Ovary (tissue), 3 donors: ENCODE measurements at regions not wholly inside any gene's neighbourhood (a gene's known extent, or its start where the extent isn't known, plus 50 kb on each side); places are given as distances from the start of the nearest gene placed in this dataset.

Experiments
- EP300 ChIP-seq: sonication (generic); formaldehyde crosslinking; IDR thresholded peaks from one replicate; pipeline ENCODE4 v1.6.1; 2017; ENCODE audit warnings: antibody characterized with exemption
- TF ChIP-seq, protein P1 (sequence below), 3 donors: fragments of 450-650 bp in 2 of 3; fragments of 200-600 bp in 1 of 3; IDR thresholded peaks; one replicate each; pipeline versions ENCODE4 v1.5.1 to v1.8.0; 2016 to 2022; ENCODE audit warnings: antibody characterized with exemption in 3 of 3, mild to moderate bottlenecking in 1 of 3
- donor health status: DM: no; HTN: no; CAD: no.

GRCh38 chr9:118336943-118337330 lies 632.7 kb downstream of the TLR4 start:
- TF ChIP-seq, protein P1, sequence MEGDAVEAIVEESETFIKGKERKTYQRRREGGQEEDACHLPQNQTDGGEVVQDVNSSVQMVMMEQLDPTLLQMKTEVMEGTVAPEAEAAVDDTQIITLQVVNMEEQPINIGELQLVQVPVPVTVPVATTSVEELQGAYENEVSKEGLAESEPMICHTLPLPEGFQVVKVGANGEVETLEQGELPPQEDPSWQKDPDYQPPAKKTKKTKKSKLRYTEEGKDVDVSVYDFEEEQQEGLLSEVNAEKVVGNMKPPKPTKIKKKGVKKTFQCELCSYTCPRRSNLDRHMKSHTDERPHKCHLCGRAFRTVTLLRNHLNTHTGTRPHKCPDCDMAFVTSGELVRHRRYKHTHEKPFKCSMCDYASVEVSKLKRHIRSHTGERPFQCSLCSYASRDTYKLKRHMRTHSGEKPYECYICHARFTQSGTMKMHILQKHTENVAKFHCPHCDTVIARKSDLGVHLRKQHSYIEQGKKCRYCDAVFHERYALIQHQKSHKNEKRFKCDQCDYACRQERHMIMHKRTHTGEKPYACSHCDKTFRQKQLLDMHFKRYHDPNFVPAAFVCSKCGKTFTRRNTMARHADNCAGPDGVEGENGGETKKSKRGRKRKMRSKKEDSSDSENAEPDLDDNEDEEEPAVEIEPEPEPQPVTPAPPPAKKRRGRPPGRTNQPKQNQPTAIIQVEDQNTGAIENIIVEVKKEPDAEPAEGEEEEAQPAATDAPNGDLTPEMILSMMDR (IDR thresholded peaks at IDR 0.05): no peak
- TF ChIP-seq EP300: no peak
